HEK293T (cell line): ENCODE measurements at regions not wholly inside any gene's neighbourhood (a gene's known extent, or its start where the extent isn't known, plus 50 kb on each side); places are given as distances from the start of the nearest gene placed in this dataset.

Source experiments
- ARNT ChIP-seq: fragments of 450-650 bp; IDR thresholded peaks from 2 replicates; pipeline ENCODE4 v1.6.1; 2017; ENCODE audit warnings: mild to moderate bottlenecking
- BHLHE40 ChIP-seq: fragments of 450-650 bp; IDR thresholded peaks from 2 replicates; pipeline ENCODE4 v1.6.1; 2016; ENCODE audit warnings: mild to moderate bottlenecking, moderate library complexity, borderline replicate concordance
- FOXM1 ChIP-seq: fragments of 450-650 bp; IDR thresholded peaks from 2 replicates; pipeline ENCODE4 v1.6.1; 2017; ENCODE audit warnings: mild to moderate bottlenecking, borderline replicate concordance
- SP1 ChIP-seq: fragments of 450-650 bp; IDR thresholded peaks from 2 replicates; pipeline ENCODE4 v1.6.1; 2017
- SUZ12 ChIP-seq: fragments of 450-650 bp; IDR thresholded peaks from 2 replicates; pipeline ENCODE4 v1.6.1; 2016; ENCODE audit warnings: mild to moderate bottlenecking
- TARDBP ChIP-seq: fragments of 450-650 bp; IDR thresholded peaks from 2 replicates; pipeline ENCODE4 v1.6.1; 2016
- ZNF384 ChIP-seq: fragments of 450-650 bp; IDR thresholded peaks from 2 replicates; pipeline ENCODE4 v1.6.1; 2016

- TF ChIP-seq TARDBP (no peak), ARNT (no peak), SUZ12 (no peak), FOXM1 (no peak), ZNF384 (no peak), SP1 (no peak), BHLHE40 (no peak)
These were observed 457.6 kb upstream of the SOX11 start for GRCh38 chr2:5234563-5234962.
